HepG2 (cell line): ENCODE measurements at regions not wholly inside any gene's neighbourhood (a gene's known extent, or its start where the extent isn't known, plus 50 kb on each side); places are given as distances from the start of the nearest gene placed in this dataset.

Experiments used
- ATAC-seq: fragments of 200-7000 bp; cut with Tn5 transposase; 3 replicates; pipeline ENCODE4 v1.9.1; 2020; ENCODE audit warnings: mild to moderate bottlenecking, moderate library complexity
- BruUV-seq: library from RNA; stranded (reverse); fragments of 400-500 nt; replicated peaks from 2 replicates; lab custom pipeline; 2021; lab: Mats Ljungman, UMichigan
- CTCF ChIA-PET: fragments of 300-600 bp; formaldehyde crosslinking; extraction: SDS; loops from one replicate; lab custom pipeline; 2021; ENCODE audit warnings: low total read pairs, inconsistent platforms, low intra/inter-chr PET ratio; lab: Yijun Ruan, JAX
- POLR2A ChIA-PET: fragments of 350-600 bp; sonication (Branson Sonifier 250); formaldehyde crosslinking; loops from one replicate; lab custom pipeline; 2020; ENCODE audit warnings: antibody characterized with exemption, inconsistent platforms; lab: Yijun Ruan, JAX
- DNase-seq: peaks from one replicate; pipeline ENCODE4 v3.0.0-alpha.2; 2015; ENCODE audit warnings: low spot score
- FAIRE-seq: peaks from 3 replicates; lab custom pipeline; 2011; peaks lifted over from hg19 to GRCh38; lab: Jason Lieb, UNC
- H2AFZ ChIP-seq: one replicate; pipeline ENCODE4 v1.6.1; 2011; ENCODE audit warnings: low read length, inconsistent platforms
- H3K27ac ChIP-seq: fragments of 300-600 bp; 3 replicates; pipeline ENCODE4 v1.8.0; 2011; ENCODE audit warnings: mixed run types, mild to moderate bottlenecking, mixed read lengths, low read length, inconsistent platforms; ENCODE audit not compliant: insufficient read depth; ENCODE audit errors: extremely low read length
- H3K27me3 ChIP-seq, 2 experiments: fragments of 200-600 bp in 1 of 2; 2 replicates in 1 of 2; 3 replicates in 1 of 2; pipeline versions ENCODE4 v1.6.0 to v1.8.0; 2011; ENCODE audit warnings: low read length in 2 of 2, mild to moderate bottlenecking in 2 of 2, moderate library complexity in 2 of 2, inconsistent platforms in 1 of 2; ENCODE audit not compliant: insufficient read depth in 2 of 2, control insufficient read depth in 1 of 2
- H3K36me3 ChIP-seq, 2 experiments: fragments of 200-600 bp in 1 of 2; replicated peaks in 1 of 2; 2 replicates in 1 of 2; 3 replicates in 1 of 2; pipeline versions ENCODE4 v1.5.1 to v1.8.0; 2011; ENCODE audit warnings: low read length in 2 of 2, inconsistent platforms in 1 of 2; ENCODE audit not compliant: insufficient read depth in 2 of 2, control insufficient read depth in 1 of 2
- H3K4me1 ChIP-seq: 2 replicates; pipeline ENCODE4 v1.5.1; 2012; ENCODE audit warnings: low read length, inconsistent platforms; ENCODE audit not compliant: insufficient read depth
- H3K4me2 ChIP-seq: 2 replicates; pipeline ENCODE4 v1.6.0; 2011; ENCODE audit warnings: low read depth, low read length, inconsistent platforms
- H3K4me3 ChIP-seq, 3 experiments: fragments of 200-600 bp in 1 of 3; sonication (generic), shearing (Covaris generic) in 1 of 3; replicated peaks in 1 of 3; 2 replicates each; pipeline ENCODE4 v1.5.1; 2011 to 2016; ENCODE audit warnings: low read length in 3 of 3, inconsistent platforms in 2 of 3, low read depth in 2 of 3, mild to moderate bottlenecking in 2 of 3, control low read depth in 1 of 3, mixed read lengths in 1 of 3; ENCODE audit not compliant: insufficient read depth in 1 of 3
- H3K79me2 ChIP-seq: one replicate; pipeline ENCODE4 v1.6.1; 2011; ENCODE audit warnings: low read length, inconsistent platforms; ENCODE audit not compliant: insufficient read depth
- H3K9ac ChIP-seq: 2 replicates; pipeline ENCODE4 v1.6.0; 2011; ENCODE audit warnings: mild to moderate bottlenecking, low read depth, low read length, inconsistent platforms; ENCODE audit not compliant: insufficient read depth
- H3K9me3 ChIP-seq: 2 replicates; pipeline ENCODE4 v1.5.1; 2012; ENCODE audit warnings: mild to moderate bottlenecking, low read length
- H4K20me1 ChIP-seq: 2 replicates; pipeline ENCODE4 v1.6.0; 2011; ENCODE audit warnings: inconsistent platforms, mild to moderate bottlenecking, low read length, moderate library complexity; ENCODE audit not compliant: insufficient read depth
- ATF1 ChIP-seq: IDR thresholded peaks from 2 replicates; pipeline ENCODE4 v1.6.1; 2016; ENCODE audit warnings: mild to moderate bottlenecking, control low read depth
- CBX1 ChIP-seq: IDR thresholded peaks from one replicate; pipeline ENCODE4 v1.6.1; 2016; ENCODE audit warnings: antibody characterized with exemption, low read depth
- CENPX ChIP-seq: sonication (generic); formaldehyde crosslinking; IDR thresholded peaks from 2 replicates; pipeline ENCODE4 v1.9.0; 2021; ENCODE audit warnings: mild to moderate bottlenecking, missing genetic modification reagents, moderate library complexity
- EHMT2 ChIP-seq: fragments of 200-600 bp; sonication (generic); IDR thresholded peaks from 2 replicates; pipeline ENCODE4 v1.7.0; 2017; ENCODE audit warnings: antibody characterized with exemption, low read depth, low read length, borderline replicate concordance
- HOXD1 ChIP-seq: sonication (generic); formaldehyde crosslinking; IDR thresholded peaks from 2 replicates; pipeline ENCODE4 v1.5.0; 2020; ENCODE audit warnings: missing genetic modification reagents
- MLX ChIP-seq: IDR thresholded peaks from 2 replicates; pipeline ENCODE4 v1.6.1; 2016
- NFATC3 ChIP-seq: sonication (generic); formaldehyde crosslinking; IDR thresholded peaks from 2 replicates; pipeline ENCODE4 v1.5.1; 2020; ENCODE audit warnings: mild to moderate bottlenecking, missing genetic modification reagents
- ZBTB33 ChIP-seq: sonication (generic); formaldehyde crosslinking; IDR thresholded peaks from 2 replicates; pipeline ENCODE4 v1.4.0; 2020; ENCODE audit warnings: missing genetic modification reagents
- ZKSCAN8 ChIP-seq: IDR thresholded peaks from 2 replicates; pipeline ENCODE4 v1.6.1; 2016; ENCODE audit warnings: borderline replicate concordance, missing genetic modification reagents, missing compliant biosample characterization
- ZNF24 ChIP-seq: fragments of 450-650 bp; IDR thresholded peaks from 2 replicates; pipeline ENCODE4 v1.6.1; 2017; ENCODE audit warnings: antibody characterized with exemption, mild to moderate bottlenecking
- ZNF441 ChIP-seq: sonication (generic); formaldehyde crosslinking; IDR thresholded peaks from 2 replicates; pipeline ENCODE4 v1.7.0; 2021; ENCODE audit warnings: missing genetic modification reagents, borderline replicate concordance
- ZNF589 ChIP-seq: sonication (generic); formaldehyde crosslinking; conservative IDR thresholded peaks from 2 replicates; pipeline ENCODE4 v1.8.0; 2022; ENCODE audit warnings: mild to moderate bottlenecking, moderate library complexity, missing genetic modification reagents
- WGBS: methylation state at CpG from one replicate; pipeline ENCODE4 v1.1.6; 2017; ENCODE audit warnings: low lambda C conversion rate; 5-methylcytosine and 5-hydroxymethylcytosine counted together
- in situ Hi-C: cut with HindIII; loops from 2 replicates; pipeline ENCODE4 v1.10.0; 2017; ENCODE audit warnings: low pct_unique_long_range_greater_than_20kb; ENCODE audit not compliant: extremely low pct_ligation_motif_present
- intact Hi-C: fragments of 100-400 bp; cut with micrococcal nuclease; formaldehyde crosslinking; loops from one replicate; pipeline ENCODE4 v1.10.0; 2022; ENCODE audit not compliant: unreplicated experiment

- Histone ChIP-seq H3K9ac (no peak overlapping the region), H3K9me3 (no peaks in the 10 kb centered on the region), H3K27ac (no peak overlapping the region), H3K4me1 (no peaks in the 10 kb centered on the region), H3K4me3 (no peak overlapping the region), H3K36me3 (no peaks in the 10 kb centered on the region), H2AFZ (no peak overlapping the region), H4K20me1 (no peaks in the 10 kb centered on the region), H3K4me2 (no peak overlapping the region), H3K79me2 (no peaks in the 10 kb centered on the region), H3K27me3 (no peaks in the 10 kb centered on the region; a peak in 1 of 5 replicates)
- DNase-seq = no peak
- in situ Hi-C loops = no loop called here
- BruUV-seq = no TSS peak
- ChIA-PET POLR2A (no interaction called here), CTCF (no interaction called here)
- FAIRE-seq = no peak
- no peak for TF ChIP-seq ZNF441 (CRISPR knock-in tag)
- intact Hi-C loops = no loop called here
- ATAC-seq = no peak
These were observed 1653.1 kb upstream of the CDH9 start for GRCh38 chr5:28691526-28691925.

GRCh38 chr5:28685794-28686193, 1647.4 kb upstream of the CDH9 start:
- no peaks in the 10 kb centered on the region for H3K4me1 ChIP-seq
- no peaks in the 10 kb centered on the region; a peak in 1 of 5 replicates for H3K27me3 ChIP-seq
- H3K27ac ChIP-seq = no peak overlapping the region
- FAIRE-seq (no peak), ATAC-seq (no peak), DNase-seq (no peak)
- no TSS peak for BruUV-seq
- H3K79me2 ChIP-seq = no peaks in the 10 kb centered on the region
- no peak overlapping the region for H3K4me3 ChIP-seq
- in situ Hi-C loops (no loop called here), intact Hi-C loops (no loop called here)
- no peak for TF ChIP-seq ZNF589 (CRISPR knock-in tag)
- ChIA-PET CTCF (no interaction called here), POLR2A (no interaction called here)
- H3K4me2 ChIP-seq = no peak overlapping the region
- no peaks in the 10 kb centered on the region for H3K36me3 ChIP-seq
- H4K20me1 ChIP-seq = no peaks in the 10 kb centered on the region
- no peaks in the 10 kb centered on the region for H3K9me3 ChIP-seq
- H2AFZ ChIP-seq = no peak overlapping the region
- H3K9ac ChIP-seq = no peak overlapping the region
- 21% methylated on average over 6 of the region's 6 CpGs for WGBS

GRCh38 chr5:28678899-28679298, 1640.5 kb upstream of the CDH9 start:
- DNase-seq = no peak
- ChIA-PET POLR2A (no interaction called here), CTCF (no interaction called here)
- Histone ChIP-seq H3K27me3 (no peaks in the 10 kb centered on the region), H3K4me1 (no peaks in the 10 kb centered on the region), H3K36me3 (no peaks in the 10 kb centered on the region), H3K9ac (no peak overlapping the region), H3K4me3 (no peak overlapping the region), H3K79me2 (no peaks in the 10 kb centered on the region), H3K27ac (no peak overlapping the region), H2AFZ (no peak overlapping the region), H3K9me3 (no peaks in the 10 kb centered on the region), H3K4me2 (no peak overlapping the region), H4K20me1 (no peaks in the 10 kb centered on the region)
- no TSS peak for BruUV-seq
- intact Hi-C loops = no loop called here
- in situ Hi-C loops = no loop called here
- FAIRE-seq = no peak
- ATAC-seq = no peak
- TF ChIP-seq ZKSCAN8 (CRISPR knock-in tag) = no peak
- TF ChIP-seq ZNF589 (CRISPR knock-in tag) = no peak
- no peak for TF ChIP-seq MLX (CRISPR knock-in tag)
- no peak for TF ChIP-seq EHMT2
- TF ChIP-seq HOXD1 = no peak
- no peak for TF ChIP-seq ZNF24
- TF ChIP-seq CENPX = no peak
- TF ChIP-seq CBX1 = no peak
- TF ChIP-seq ZBTB33 (CRISPR knock-in tag) = no peak
- no peak for TF ChIP-seq NFATC3 (CRISPR knock-in tag)
- TF ChIP-seq ATF1 = no peak
